ENCODE measurements at regions not wholly inside any gene's neighbourhood (a gene's known extent, or its start where the extent isn't known, plus 50 kb on each side); places are given as distances from the start of the nearest gene placed in this dataset.

GRCh38 chr3:43979645-43980044 is 262.0 kb upstream of the TOPAZ1 start:
- no peak for DNase-seq (ENCODE audit: low read depth)

GRCh38 chr3:43994657-43995546 is 246.8 kb upstream of the TOPAZ1 start:
- no peak for DNase-seq (ENCODE audit: low read depth)

GRCh38 chr3:43995547-43996378 is 245.9 kb upstream of the TOPAZ1 start:
- no peak for DNase-seq (ENCODE audit: low read depth)

GRCh38 chr3:43996379-43997301 is 245.0 kb upstream of the TOPAZ1 start:
- DNase-seq (ENCODE audit: low read depth) = no peak

GRCh38 chr3:43997316-43997715 is 244.4 kb upstream of the TOPAZ1 start:
- no peak for DNase-seq (ENCODE audit: low read depth)

GRCh38 chr3:43997788-43998369 is 243.8 kb upstream of the TOPAZ1 start:
- no peak for DNase-seq (ENCODE audit: low read depth)

- DNase-seq (ENCODE audit: low read depth) = no peak
These were observed 243.3 kb upstream of the TOPAZ1 start for GRCh38 chr3:43998370-43998835.

GRCh38 chr3:43998836-43999727 is 242.6 kb upstream of the TOPAZ1 start:
- DNase-seq (ENCODE audit: low read depth) = no peak

- no peak for DNase-seq (ENCODE audit: low read depth)
These were observed 241.9 kb upstream of the TOPAZ1 start for GRCh38 chr3:43999728-44000319.

GRCh38 chr3:44000586-44000985 is 241.1 kb upstream of the TOPAZ1 start:
- no peak for DNase-seq (ENCODE audit: low read depth)

- no peak for DNase-seq (ENCODE audit: low read depth)
These were observed 240.6 kb upstream of the TOPAZ1 start for GRCh38 chr3:44001072-44001471.

GRCh38 chr3:44003801-44004200 is 237.9 kb upstream of the TOPAZ1 start:
- no peak for DNase-seq (ENCODE audit: low read depth)

GRCh38 chr3:44011680-44012079 is 230.0 kb upstream of the TOPAZ1 start:
- no peak for DNase-seq (ENCODE audit: low read depth)

GRCh38 chr3:44012160-44012899 is 229.4 kb upstream of the TOPAZ1 start:
- DNase-seq (ENCODE audit: low read depth) = no peak

GRCh38 chr3:44013967-44014366 is 227.7 kb upstream of the TOPAZ1 start:
- no peak for DNase-seq (ENCODE audit: low read depth)

GRCh38 chr3:44015170-44015569 is 226.5 kb upstream of the TOPAZ1 start:
- DNase-seq (ENCODE audit: low read depth) = no peak

- no peak for DNase-seq (ENCODE audit: low read depth)
These were observed 224.9 kb upstream of the TOPAZ1 start for GRCh38 chr3:44016818-44017217.

GRCh38 chr3:44018926-44019325 is 222.8 kb upstream of the TOPAZ1 start:
- no peak for DNase-seq (ENCODE audit: low read depth)

GRCh38 chr3:44019736-44020135 is 221.9 kb upstream of the TOPAZ1 start:
- no peak for DNase-seq (ENCODE audit: low read depth)

Measured in activated T-cell treated with anti-CD3 and anti-CD28 coated beads for 1 hour (primary cell).